Activated T-helper 1 cell treated with anti-CD3 and anti-CD28 coated beads, Interleukin-12 subunit alpha, Interleukin-12 subunit beta, Interleukin-2, Interleukin-4 antibody, amounts not matched to agents 30 ng/mL and 10 ng/mL and 1 ng/mL, durations not matched to agents 14 hours and 24 hours and 36 hours (primary cell): ENCODE measurements at regions not wholly inside any gene's neighbourhood (a gene's known extent, or its start where the extent isn't known, plus 50 kb on each side); places are given as distances from the start of the nearest gene placed in this dataset.
"Not testable (repeated sequence)": the region's sequence is repeated elsewhere in the genome, so short reads cannot be mapped to it uniquely, and the experiment has no call there.

Experiments
- DNase-seq: peaks from one replicate; pipeline ENCODE4 v3.0.0; 2021; ENCODE audit warnings: low spot score
- H3K27ac Mint-ChIP-seq: one replicate; pipeline ENCODE4 v1.8.0; 2021; ENCODE audit warnings: mild to moderate bottlenecking, mixed read lengths
- H3K27me3 Mint-ChIP-seq: one replicate; pipeline ENCODE4 v1.8.0; 2022; ENCODE audit warnings: mild to moderate bottlenecking, moderate library complexity, mixed read lengths; ENCODE audit not compliant: insufficient read depth
- H3K36me3 Mint-ChIP-seq: one replicate; pipeline ENCODE4 v1.8.0; 2021; ENCODE audit warnings: low read depth, mixed read lengths
- H3K4me1 Mint-ChIP-seq: one replicate; pipeline ENCODE4 v1.8.0; 2021; ENCODE audit warnings: low read depth, mixed read lengths
- H3K4me3 Mint-ChIP-seq: one replicate; pipeline ENCODE4 v1.8.0; 2021; ENCODE audit warnings: mild to moderate bottlenecking, moderate library complexity, mixed read lengths
- H3K9me3 Mint-ChIP-seq: one replicate; pipeline ENCODE4 v1.8.0; 2021; ENCODE audit warnings: mixed read lengths
- intact Hi-C: fragments of 100-400 bp; cut with micrococcal nuclease; formaldehyde crosslinking; loops from one replicate; pipeline ENCODE4 v1.15.1; 2024

DNA sequence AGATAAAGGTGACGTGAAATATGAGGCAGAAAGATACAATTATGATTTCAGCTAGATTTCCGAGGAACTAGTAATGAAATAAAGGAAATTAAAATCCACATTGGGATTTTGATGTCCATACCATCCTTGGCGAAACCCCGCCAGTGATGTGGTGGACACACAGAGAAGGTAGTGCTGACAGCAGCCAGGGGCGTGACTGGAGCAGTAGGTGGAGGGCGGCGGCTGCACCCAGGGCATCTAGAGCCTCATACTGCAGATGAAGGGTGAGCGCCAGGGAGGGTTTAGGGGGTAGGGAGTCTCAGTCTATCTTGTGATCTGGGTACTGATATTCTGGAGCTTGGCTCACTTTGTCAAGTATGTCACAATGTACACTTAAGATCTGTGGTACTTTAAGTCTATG is 855.5 kb upstream of the POM121L12 start:
- no peaks in the 10 kb centered on the region for H3K27me3 Mint-ChIP-seq

DNA sequence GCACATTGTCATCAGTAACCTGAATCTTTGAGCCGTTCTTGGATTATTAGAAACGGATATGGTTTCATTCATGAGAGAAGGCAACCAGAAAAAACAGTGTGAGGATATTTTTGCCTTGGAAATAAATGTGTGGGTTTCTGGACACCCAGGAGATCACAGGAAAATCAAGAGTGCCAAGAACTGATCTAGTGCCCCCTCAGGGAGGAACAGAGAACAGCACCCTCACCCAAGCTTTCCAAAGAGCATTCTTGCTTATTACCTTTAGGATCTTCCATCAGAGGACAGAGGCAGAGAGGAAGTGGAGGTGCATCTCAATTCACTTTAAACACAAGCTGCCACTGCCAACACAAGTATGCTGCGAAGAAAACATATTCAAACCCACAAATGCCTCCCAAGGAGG is 851.5 kb upstream of the COBL start:
- no peak for DNase-seq
- H3K4me1 Mint-ChIP-seq, result no peaks in the 10 kb centered on the region
- intact Hi-C loops, result no loop called here

More for the DNA sequence above, 855.5 kb upstream of the POM121L12 start:
- DNase-seq, result no peak
- H3K9me3 Mint-ChIP-seq, result no peaks in the 10 kb centered on the region
- intact Hi-C loops, result no loop called here
- no peak overlapping the region for H3K27ac Mint-ChIP-seq
- no peaks in the 10 kb centered on the region for H3K4me1 Mint-ChIP-seq
- no peaks in the 10 kb centered on the region for H3K36me3 Mint-ChIP-seq
- no peak overlapping the region for H3K4me3 Mint-ChIP-seq

GRCh38 chr7:52163311-52163710 is 846.7 kb upstream of the COBL start:
- Mint-ChIP-seq H3K9me3 (peaks cover 8% of the 10 kb centered on the region), H3K27me3 (no peaks in the 10 kb centered on the region), H3K36me3 (no peaks in the 10 kb centered on the region), H3K27ac (no peak overlapping the region), H3K4me3 (no peak overlapping the region), H3K4me1 (no peaks in the 10 kb centered on the region)
- intact Hi-C loops, result no loop called here
- no peak for DNase-seq

More for the DNA sequence above, 851.5 kb upstream of the COBL start:
- H3K9me3 Mint-ChIP-seq, result peaks cover 15% of the 10 kb centered on the region
- H3K27ac Mint-ChIP-seq, result no peak overlapping the region
- no peaks in the 10 kb centered on the region for H3K36me3 Mint-ChIP-seq
- H3K27me3 Mint-ChIP-seq, result no peaks in the 10 kb centered on the region
- H3K4me3 Mint-ChIP-seq, result no peak overlapping the region

DNA sequence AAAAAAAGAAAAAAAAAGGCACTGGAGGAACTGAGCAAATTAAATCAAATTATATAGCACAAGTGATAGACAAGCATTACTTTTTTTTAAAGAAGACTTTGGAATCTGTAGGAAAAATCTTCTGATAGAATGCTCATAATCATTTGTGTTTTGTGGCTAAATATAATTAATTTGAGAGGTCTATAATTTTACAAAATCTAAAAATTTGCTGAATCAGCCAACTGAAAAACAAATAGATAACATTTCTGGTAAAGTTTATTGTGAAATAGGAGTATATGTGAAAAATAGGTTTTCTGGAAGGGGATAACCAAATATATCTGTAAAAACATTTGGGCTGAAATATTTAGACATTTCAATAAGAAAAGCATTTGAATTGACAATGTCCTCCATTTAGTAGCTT is 844.9 kb upstream of the COBL start:
- Mint-ChIP-seq H3K4me3 (no peak overlapping the region), H3K36me3 (no peaks in the 10 kb centered on the region), H3K4me1 (no peaks in the 10 kb centered on the region)

GRCh38 chr7:52159421-52159820 is 842.8 kb upstream of the COBL start:
- DNase-seq, H3K4me3 Mint-ChIP-seq, intact Hi-C loops, H3K36me3 Mint-ChIP-seq, H3K27me3 Mint-ChIP-seq, H3K9me3 Mint-ChIP-seq, H3K27ac Mint-ChIP-seq, H3K4me1 Mint-ChIP-seq: not testable (repeated sequence)

More for the DNA sequence above, 844.9 kb upstream of the COBL start:
- no peak overlapping the region for H3K27ac Mint-ChIP-seq
- DNase-seq, result no peak
- peaks cover 12% of the 10 kb centered on the region for H3K9me3 Mint-ChIP-seq
- intact Hi-C loops, result no loop called here
- no peaks in the 10 kb centered on the region for H3K27me3 Mint-ChIP-seq

DNA sequence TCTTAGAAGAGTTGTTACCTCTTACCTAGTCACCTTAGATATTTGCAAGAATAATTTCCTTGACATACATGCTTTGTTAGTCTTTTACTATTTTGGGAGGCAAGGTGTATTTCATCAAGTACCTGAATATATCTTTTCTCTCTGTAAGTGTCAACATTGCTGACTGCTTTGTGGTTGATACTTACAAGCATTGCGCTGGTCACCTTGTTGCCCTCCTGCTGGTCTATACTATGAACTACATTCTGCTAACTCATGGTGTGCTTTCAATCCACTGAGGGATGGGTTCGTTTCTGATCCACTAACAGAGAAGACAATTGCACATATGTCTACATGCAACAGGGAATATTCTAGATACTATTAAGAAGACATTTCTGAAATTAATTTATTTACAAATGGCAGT is 837.8 kb upstream of the COBL start:
- no peak overlapping the region for H3K4me3 Mint-ChIP-seq
- H3K27ac Mint-ChIP-seq, result no peak overlapping the region
- no peak for DNase-seq
- intact Hi-C loops, result no loop called here
- H3K4me1 Mint-ChIP-seq, result no peaks in the 10 kb centered on the region
- H3K9me3 Mint-ChIP-seq, result peaks cover 5% of the 10 kb centered on the region
- no peaks in the 10 kb centered on the region for H3K36me3 Mint-ChIP-seq
- H3K27me3 Mint-ChIP-seq, result no peaks in the 10 kb centered on the region

DNA sequence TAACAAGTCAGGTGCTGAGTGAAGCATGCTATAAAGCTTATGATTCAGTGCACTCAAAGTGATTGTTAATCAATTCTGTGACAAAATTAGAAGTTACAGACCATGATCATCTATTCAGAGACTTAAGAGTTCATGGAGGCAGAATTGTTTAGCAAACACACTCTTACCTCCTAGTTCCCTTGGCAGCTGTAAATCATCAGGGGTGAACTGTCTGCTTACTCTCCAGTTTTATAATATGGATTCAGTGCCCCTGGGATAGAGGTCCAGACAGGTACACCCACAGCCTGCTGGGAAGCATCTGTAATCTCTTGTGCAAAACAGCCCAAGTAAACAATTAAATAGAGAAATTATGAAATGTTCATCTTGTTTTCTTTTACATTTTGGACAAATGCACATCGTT is 835.0 kb upstream of the COBL start:
- Mint-ChIP-seq H3K36me3 (no peaks in the 10 kb centered on the region), H3K4me1 (no peaks in the 10 kb centered on the region), H3K9me3 (peaks cover 5% of the 10 kb centered on the region), H3K4me3 (no peak overlapping the region), H3K27me3 (no peaks in the 10 kb centered on the region), H3K27ac (no peak overlapping the region)
- DNase-seq, result no peak
- intact Hi-C loops, result no loop called here

- Mint-ChIP-seq H3K27me3 (no peaks in the 10 kb centered on the region), H3K27ac (no peak overlapping the region), H3K4me1 (no peaks in the 10 kb centered on the region), H3K9me3 (peaks cover 5% of the 10 kb centered on the region), H3K36me3 (no peaks in the 10 kb centered on the region), H3K4me3 (no peak overlapping the region)
- no peak for DNase-seq
- intact Hi-C loops, result no loop called here
Observed at GRCh38 chr7:52150952-52151351, 834.3 kb upstream of the COBL start.

DNA sequence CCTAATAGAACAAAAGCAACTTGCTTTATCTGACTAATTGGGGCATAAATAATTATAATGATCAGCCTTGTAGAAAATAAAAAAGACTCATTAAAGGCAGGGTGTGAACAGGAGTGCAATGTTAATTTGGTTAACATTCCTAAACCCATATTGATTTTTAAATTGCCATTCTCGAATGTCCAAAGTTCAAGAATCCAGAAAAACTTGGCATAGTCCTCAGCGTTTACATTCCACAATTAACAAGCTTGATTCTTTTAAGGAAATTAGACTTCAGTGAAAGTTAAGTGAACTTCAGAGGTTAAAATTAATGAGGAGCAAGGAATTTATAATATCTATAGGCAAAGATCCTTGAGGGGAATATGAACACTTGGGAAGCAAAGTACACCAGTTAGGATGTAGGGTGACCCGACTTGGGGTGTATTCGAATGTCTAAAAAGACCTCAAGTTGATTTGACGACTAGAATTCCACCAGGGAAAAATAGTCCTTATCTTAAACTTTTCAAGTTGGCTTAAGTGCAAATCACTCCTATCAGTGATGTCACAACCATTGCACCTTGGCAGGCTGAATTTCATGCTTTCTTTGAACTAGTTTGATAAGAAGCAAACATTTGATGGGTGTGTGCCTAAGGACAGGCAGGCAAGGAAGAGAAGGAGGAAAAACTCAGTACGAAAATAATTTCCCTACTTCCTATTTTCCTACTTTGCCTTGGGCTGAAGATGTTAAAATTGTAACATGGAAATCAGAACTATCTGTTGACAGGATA is 830.4 kb upstream of the COBL start:
- Mint-ChIP-seq H3K36me3 (no peaks in the 10 kb centered on the region), H3K27ac (no peak overlapping the region), H3K9me3 (peaks cover 5% of the 10 kb centered on the region), H3K4me3 (no peak overlapping the region), H3K27me3 (no peaks in the 10 kb centered on the region), H3K4me1 (no peaks in the 10 kb centered on the region)
- DNase-seq, result no peak
- intact Hi-C loops, result no loop called here

DNA sequence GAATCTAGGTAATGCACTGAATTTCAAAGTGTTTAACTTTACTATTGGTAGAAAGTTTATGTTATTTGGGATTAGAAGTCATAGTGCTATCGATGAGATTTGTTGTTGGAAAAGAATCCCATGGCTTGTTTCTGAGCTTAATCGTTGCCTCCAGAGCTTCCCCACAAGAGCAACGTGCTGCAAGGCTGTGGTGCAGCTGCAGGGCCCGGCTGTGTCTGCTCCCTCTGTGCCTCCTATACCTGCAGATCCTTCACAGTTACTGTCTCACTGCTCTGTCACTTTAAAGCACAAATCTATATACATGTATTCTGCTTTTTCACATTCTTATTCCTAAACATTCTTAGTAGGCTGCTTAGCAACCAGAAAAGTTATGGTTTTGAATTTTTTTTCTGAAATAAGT is 826.6 kb upstream of the COBL start:
- Mint-ChIP-seq H3K27me3 (no peaks in the 10 kb centered on the region), H3K27ac (no peak overlapping the region), H3K36me3 (no peaks in the 10 kb centered on the region), H3K9me3 (peaks cover 11% of the 10 kb centered on the region), H3K4me3 (no peak overlapping the region), H3K4me1 (no peaks in the 10 kb centered on the region)
- DNase-seq, result no peak
- intact Hi-C loops, result no loop called here

GRCh38 chr7:52140851-52141250 is 824.2 kb upstream of the COBL start:
- intact Hi-C loops, result no loop called here
- Mint-ChIP-seq H3K36me3 (no peaks in the 10 kb centered on the region), H3K9me3 (peaks cover 15% of the 10 kb centered on the region), H3K4me1 (no peaks in the 10 kb centered on the region), H3K27me3 (no peaks in the 10 kb centered on the region), H3K27ac (no peak overlapping the region), H3K4me3 (no peak overlapping the region)
- no peak for DNase-seq

DNA sequence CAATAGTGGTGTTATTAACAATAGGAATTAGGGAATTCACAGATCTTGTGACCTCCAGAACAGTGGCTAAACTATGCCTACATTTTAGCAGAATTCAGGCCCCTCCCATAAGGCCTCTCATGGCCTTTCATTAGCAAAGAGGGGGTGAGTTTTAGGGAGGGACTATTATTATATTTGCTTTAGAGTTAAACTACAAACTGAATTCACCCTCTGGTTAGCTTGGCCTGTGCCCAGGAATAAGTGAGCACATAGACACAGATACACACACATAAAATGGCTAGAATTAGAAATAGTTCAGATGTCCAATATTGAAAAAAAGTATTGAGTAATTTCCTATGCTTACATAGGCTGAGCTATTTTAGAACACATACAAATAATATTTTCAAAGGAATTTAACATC is 818.8 kb upstream of the COBL start:
- H3K27me3 Mint-ChIP-seq, result no peaks in the 10 kb centered on the region
- H3K4me1 Mint-ChIP-seq, result no peaks in the 10 kb centered on the region
- peaks cover 15% of the 10 kb centered on the region for H3K9me3 Mint-ChIP-seq
- H3K36me3 Mint-ChIP-seq, result no peaks in the 10 kb centered on the region
- DNase-seq, result no peak
- no peak overlapping the region for H3K27ac Mint-ChIP-seq
- intact Hi-C loops, result no loop called here
- no peak overlapping the region for H3K4me3 Mint-ChIP-seq

DNA sequence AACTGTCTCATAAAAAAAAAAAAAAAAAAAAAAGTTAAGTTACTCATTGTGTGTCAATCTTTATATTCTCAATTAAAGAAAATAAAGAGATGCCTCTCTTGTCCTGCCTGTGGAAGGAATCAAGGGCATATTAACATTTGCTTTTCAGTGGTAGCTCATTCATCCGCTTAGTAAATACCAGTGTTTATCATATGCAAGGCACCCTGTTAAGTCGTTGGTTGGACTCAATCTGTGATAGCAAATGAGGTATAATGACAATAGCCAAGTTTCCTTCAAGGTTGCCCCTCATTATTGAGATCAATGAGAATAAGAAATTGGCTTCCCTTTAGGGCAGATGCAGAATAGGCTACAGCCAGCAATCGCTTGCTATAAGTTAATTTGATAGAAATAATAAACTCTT is 812.7 kb upstream of the COBL start:
- no peaks in the 10 kb centered on the region for H3K4me1 Mint-ChIP-seq
- H3K27ac Mint-ChIP-seq, result no peak overlapping the region
- H3K36me3 Mint-ChIP-seq, result no peaks in the 10 kb centered on the region
- no peak for DNase-seq
- H3K27me3 Mint-ChIP-seq, result no peaks in the 10 kb centered on the region
- peaks cover 17% of the 10 kb centered on the region for H3K9me3 Mint-ChIP-seq
- H3K4me3 Mint-ChIP-seq, result no peak overlapping the region
- intact Hi-C loops, result no loop called here

DNA sequence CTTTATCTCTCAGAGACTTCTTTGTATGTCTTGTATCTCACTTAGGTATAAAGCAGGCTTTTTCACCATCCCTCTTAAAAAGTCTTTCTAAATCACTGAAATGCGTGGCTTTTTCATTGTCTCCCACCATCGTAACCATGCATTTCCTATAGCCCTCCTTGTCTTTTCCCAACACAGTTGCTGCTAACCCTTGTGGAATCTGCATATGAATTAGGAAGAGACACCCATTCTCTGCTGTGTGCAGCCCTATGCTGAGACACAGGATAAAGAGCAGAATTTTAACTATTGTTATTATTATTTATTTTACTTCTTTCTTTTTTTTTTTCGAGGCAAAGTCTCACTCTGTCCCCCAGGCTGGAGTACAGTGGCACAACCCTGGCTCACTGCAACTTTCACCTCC is 804.3 kb upstream of the COBL start:
- Mint-ChIP-seq H3K4me3 (no peak overlapping the region), H3K4me1 (no peaks in the 10 kb centered on the region), H3K36me3 (no peaks in the 10 kb centered on the region), H3K27me3 (no peaks in the 10 kb centered on the region), H3K27ac (no peak overlapping the region), H3K9me3 (peaks cover 3% of the 10 kb centered on the region)
- DNase-seq, result no peak
- intact Hi-C loops, result no loop called here
